Subcutaneous abdominal adipose tissue (tissue), 5 donors: ENCODE measurements at regions not wholly inside any gene's neighbourhood (a gene's known extent, or its start where the extent isn't known, plus 50 kb on each side); places are given as distances from the start of the nearest gene placed in this dataset.
"Not testable (repeated sequence)": the region's sequence is repeated elsewhere in the genome, so short reads cannot be mapped to it uniquely, and the experiment has no call there.

Experiments used
- H3K27ac ChIP-seq: one replicate; pipeline ENCODE4 v1.7.0; 2013; ENCODE audit warnings: low read depth, mild to moderate bottlenecking, inconsistent platforms, low read length, moderate library complexity
- H3K27me3 ChIP-seq, 5 donors: one replicate each; pipeline ENCODE4 v1.7.0; 2013; ENCODE audit warnings: low read length in 5 of 5, inconsistent platforms in 1 of 5; ENCODE audit not compliant: control insufficient read depth in 5 of 5, insufficient read depth in 4 of 5
- H3K36me3 ChIP-seq, 5 donors: one replicate each; pipeline ENCODE4 v1.7.0; 2013; ENCODE audit warnings: low read length in 5 of 5; ENCODE audit not compliant: control insufficient read depth in 5 of 5, insufficient read depth in 5 of 5
- H3K4me1 ChIP-seq, 5 donors: one replicate each; pipeline ENCODE4 v1.7.0; 2013; ENCODE audit warnings: low read length in 5 of 5, mild to moderate bottlenecking in 3 of 5, moderate library complexity in 1 of 5; ENCODE audit not compliant: control insufficient read depth in 5 of 5, insufficient read depth in 5 of 5
- H3K4me3 ChIP-seq, 5 donors: one replicate each; pipeline ENCODE4 v1.7.0; 2013; ENCODE audit warnings: low read length in 5 of 5, low read depth in 1 of 5
- H3K9ac ChIP-seq, 5 donors: one replicate each; pipeline ENCODE4 v1.7.0; 2013; ENCODE audit warnings: low read length in 5 of 5, mild to moderate bottlenecking in 4 of 5, moderate library complexity in 3 of 5
- H3K9me3 ChIP-seq, 5 donors: one replicate each; pipeline ENCODE4 v1.7.0; 2013; ENCODE audit warnings: low read length in 5 of 5; ENCODE audit not compliant: control insufficient read depth in 5 of 5
- donor health status: healthy.
- donor health status: healthy.
- donor health status: healthy.
- donor health status: healthy.
- donor health status: healthy.

- no peak overlapping the region for H3K27ac ChIP-seq
- H3K36me3 ChIP-seq: no peaks in the 10 kb centered on the region
- no peaks in the 10 kb centered on the region for H3K9me3 ChIP-seq
- no peaks in the 10 kb centered on the region for H3K4me1 ChIP-seq
- H3K4me3 ChIP-seq: no peak overlapping the region
- H3K9ac ChIP-seq: no peak overlapping the region
- H3K27me3 ChIP-seq: peaks cover 4 to 16% (median 5%) of the 10 kb centered on the region in 5 donors
These were observed 446.3 kb downstream of the PREX1 start for GRCh38 chr20:48381353-48382120.

DNA sequence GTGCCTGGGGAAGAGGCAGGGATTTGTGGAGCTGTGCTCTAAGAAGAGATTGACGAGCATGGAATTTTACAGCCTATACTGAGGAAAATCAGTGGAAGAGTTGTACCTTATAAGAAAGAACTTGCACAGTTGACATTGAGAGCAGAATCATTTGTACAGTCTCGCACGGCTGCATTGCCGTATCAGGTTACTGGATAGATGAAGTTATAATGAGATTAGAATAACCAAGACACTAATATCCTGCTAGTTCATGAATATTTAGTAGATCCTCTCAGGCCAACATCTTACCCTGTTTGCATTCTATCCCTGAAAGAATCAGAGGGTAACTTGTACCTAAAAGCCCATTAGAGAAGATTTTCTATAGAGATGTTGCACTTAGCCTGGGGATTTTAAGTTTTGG lies 447.1 kb downstream of the PREX1 start:
- H3K36me3 ChIP-seq: no peaks in the 10 kb centered on the region
- H3K4me3 ChIP-seq: no peak overlapping the region

GRCh38 chr20:48378976-48379675 lies 448.7 kb downstream of the PREX1 start:
- Histone ChIP-seq H3K27me3 (peaks cover 3 to 14% (median 11%) of the 10 kb centered on the region in 5 donors), H3K36me3 (no peaks in the 10 kb centered on the region), H3K9me3 (no peaks in the 10 kb centered on the region)

More for the DNA sequence above, 447.1 kb downstream of the PREX1 start:
- no peaks in the 10 kb centered on the region for H3K4me1 ChIP-seq
- peaks cover 3 to 14% (median 6%) of the 10 kb centered on the region in 5 donors for H3K27me3 ChIP-seq
- no peak overlapping the region for H3K9ac ChIP-seq
- H3K27ac ChIP-seq: no peak overlapping the region
- no peaks in the 10 kb centered on the region for H3K9me3 ChIP-seq

DNA sequence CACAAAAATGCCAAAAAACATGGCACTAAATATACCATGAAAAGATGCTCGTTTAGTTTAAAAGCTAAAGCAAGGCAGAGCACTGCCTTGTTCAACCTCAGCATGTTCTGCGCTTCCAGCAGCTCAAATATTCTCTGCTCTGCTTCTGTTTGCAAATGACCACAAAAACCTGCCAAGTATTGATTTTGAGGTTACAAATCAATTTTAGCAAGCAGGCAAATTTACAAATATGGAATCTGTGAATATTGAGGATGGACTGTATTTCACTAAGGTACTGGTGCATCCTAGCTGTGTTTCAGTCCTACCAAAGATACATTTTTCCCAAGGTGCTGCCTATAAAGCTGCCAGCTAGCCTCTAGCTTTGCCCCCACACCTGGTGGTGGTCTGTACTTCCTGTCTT lies 449.9 kb downstream of the PREX1 start:
- H3K9me3 ChIP-seq: no peaks in the 10 kb centered on the region
- peaks cover 3 to 19% (median 12%) of the 10 kb centered on the region in 5 donors for H3K27me3 ChIP-seq
- no peak overlapping the region for H3K4me3 ChIP-seq
- no peaks in the 10 kb centered on the region for H3K36me3 ChIP-seq
- no peak overlapping the region for H3K27ac ChIP-seq
- H3K4me1 ChIP-seq: peaks cover 0 to 15% (median 0%) of the 10 kb centered on the region in 5 donors
- no peak overlapping the region for H3K9ac ChIP-seq

More at GRCh38 chr20:48378976-48379675, 448.7 kb downstream of the PREX1 start:
- H3K27ac ChIP-seq: no peak overlapping the region
- peaks cover 0 to 8% (median 0%) of the 10 kb centered on the region in 5 donors for H3K4me1 ChIP-seq
- H3K4me3 ChIP-seq: no peak overlapping the region
- no peak overlapping the region for H3K9ac ChIP-seq

DNA sequence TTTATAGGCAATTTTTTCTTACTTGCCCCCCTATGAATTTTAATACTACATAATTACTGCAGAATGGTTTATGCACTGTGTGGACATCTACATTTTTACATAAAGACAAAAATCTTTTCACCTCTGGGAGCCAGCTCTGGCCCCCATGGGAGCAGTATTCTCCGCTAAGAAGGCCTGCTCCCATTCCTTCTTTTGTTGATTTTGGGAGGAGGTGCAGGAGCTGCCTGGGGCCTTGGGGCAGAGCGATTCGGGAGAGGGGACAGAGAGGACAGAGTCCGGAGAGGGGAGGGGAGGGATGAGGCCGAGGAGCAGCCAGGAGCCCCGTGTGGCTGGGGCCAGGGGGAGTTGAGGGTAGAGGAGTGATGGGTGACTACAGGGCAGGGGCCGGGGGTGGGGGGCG lies 452.0 kb downstream of the PREX1 start:
- no peak overlapping the region for H3K9ac ChIP-seq
- peaks cover 0 to 19% (median 9%) of the 10 kb centered on the region in 5 donors for H3K27me3 ChIP-seq
- H3K36me3 ChIP-seq: no peaks in the 10 kb centered on the region
- H3K4me3 ChIP-seq: no peak overlapping the region
- no peaks in the 10 kb centered on the region for H3K9me3 ChIP-seq
- H3K4me1 ChIP-seq: peaks cover 0 to 19% (median 0%) of the 10 kb centered on the region in 5 donors
- H3K27ac ChIP-seq: no peak overlapping the region

DNA sequence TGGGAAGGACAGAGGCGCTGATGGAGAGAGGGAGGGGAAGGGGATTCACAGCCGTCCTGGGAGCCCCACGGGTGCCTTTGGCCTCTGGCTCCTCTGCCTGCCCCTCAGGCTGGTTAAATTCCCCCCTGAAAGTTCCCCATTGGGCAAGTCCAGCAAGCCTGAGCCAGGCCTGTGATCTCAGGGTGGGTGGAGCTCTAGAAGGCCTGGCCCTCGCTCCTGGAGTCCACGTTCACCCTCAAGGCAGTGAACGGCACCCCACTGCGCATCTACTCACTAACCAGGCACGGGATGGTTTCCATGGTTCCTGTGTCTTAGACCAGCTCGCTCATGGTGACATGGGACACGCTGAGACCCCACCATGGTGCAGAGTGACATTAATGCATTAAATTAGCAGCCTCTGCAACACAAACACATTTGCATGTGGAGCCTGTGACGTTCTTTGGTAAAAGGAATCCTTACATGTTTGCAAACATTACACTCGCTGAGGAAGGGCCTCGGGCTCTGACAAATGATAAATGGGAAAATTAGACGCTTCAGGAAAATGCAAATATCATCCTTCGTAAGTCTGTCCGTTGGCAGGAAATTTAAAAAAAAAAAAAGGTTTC lies 452.7 kb downstream of the PREX1 start:
- Histone ChIP-seq H3K9me3 (no peaks in the 10 kb centered on the region), H3K27me3 (peaks cover 3 to 19% (median 9%) of the 10 kb centered on the region in 5 donors), H3K9ac (no peak overlapping the region), H3K4me1 (peaks cover 0 to 19% (median 0%) of the 10 kb centered on the region in 5 donors), H3K27ac (no peak overlapping the region), H3K4me3 (no peak overlapping the region), H3K36me3 (no peaks in the 10 kb centered on the region)

GRCh38 chr20:48374031-48374907 lies 453.5 kb downstream of the PREX1 start:
- not testable (repeated sequence) for H3K27ac ChIP-seq, H3K36me3 ChIP-seq, H3K9ac ChIP-seq, H3K9me3 ChIP-seq
- H3K27me3 ChIP-seq: peaks cover 3 to 19% (median 13%) of the 10 kb centered on the region in 5 donors
- peak overlapping the region in 1 of 5 donors; percentile 2 for H3K4me3 ChIP-seq
- H3K4me1 ChIP-seq: peaks cover 0 to 19% (median 0%) of the 10 kb centered on the region in 5 donors

DNA sequence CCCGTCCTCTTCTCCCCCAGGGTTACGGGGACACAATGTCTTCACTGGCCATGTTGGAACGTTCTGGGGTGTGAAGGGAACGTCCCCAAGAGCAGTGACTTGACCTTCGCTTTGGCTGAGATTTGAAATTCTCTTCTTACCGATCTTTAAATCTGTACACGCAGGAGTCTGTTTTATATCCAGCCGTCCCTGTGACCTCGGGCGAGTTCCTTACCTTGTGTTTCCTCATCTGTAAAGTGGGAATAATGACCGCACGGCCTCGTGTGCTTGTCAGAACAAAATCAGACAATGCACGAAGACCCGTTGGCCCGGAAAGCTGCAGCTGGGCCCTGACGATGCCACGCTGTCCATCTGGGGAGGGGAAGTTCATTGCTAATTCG lies 454.3 kb downstream of the PREX1 start:
- no peak overlapping the region for H3K27ac ChIP-seq
- H3K27me3 ChIP-seq: peaks cover 3 to 24% (median 13%) of the 10 kb centered on the region in 5 donors
- H3K9me3 ChIP-seq: no peaks in the 10 kb centered on the region
- no peaks in the 10 kb centered on the region for H3K36me3 ChIP-seq
- no peak overlapping the region for H3K4me3 ChIP-seq
- H3K9ac ChIP-seq: no peak overlapping the region
- peaks cover 0 to 19% (median 0%) of the 10 kb centered on the region in 5 donors for H3K4me1 ChIP-seq

DNA sequence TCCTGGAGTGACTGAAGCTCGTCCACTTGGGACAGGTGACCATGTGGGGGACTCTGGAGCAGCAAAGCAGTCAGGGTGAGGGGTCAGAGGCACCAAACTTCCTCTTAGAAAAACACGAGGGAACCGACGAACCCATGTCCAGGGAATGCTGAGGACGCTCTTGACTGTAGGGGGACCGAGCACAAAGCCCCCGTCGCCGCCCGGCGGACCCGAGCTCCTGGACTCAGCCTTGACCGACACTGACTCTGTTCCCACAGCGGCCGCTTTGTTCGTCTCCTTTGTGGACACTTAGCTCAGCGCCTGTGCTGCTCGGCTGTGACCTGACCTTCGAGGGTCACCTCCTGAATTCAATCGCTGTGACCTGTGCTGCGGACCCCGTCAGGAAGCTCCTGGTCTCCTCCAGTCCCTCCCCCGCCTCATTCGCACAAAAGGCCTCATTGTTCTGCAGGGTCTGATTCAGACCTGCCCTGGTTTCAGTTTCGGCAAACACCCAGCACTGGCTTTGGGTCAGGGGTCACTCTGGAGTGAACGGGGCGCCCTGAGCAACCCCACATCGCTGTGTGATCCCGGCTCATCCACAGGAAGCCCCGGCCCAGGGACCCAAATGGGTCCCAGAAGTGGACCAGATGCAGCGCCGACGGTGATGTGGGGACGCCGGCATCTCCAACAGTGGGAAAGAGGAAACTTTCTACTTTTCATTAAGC lies 454.8 kb downstream of the PREX1 start:
- H3K4me3 ChIP-seq, H3K9ac ChIP-seq, H3K9me3 ChIP-seq, H3K27ac ChIP-seq, H3K36me3 ChIP-seq: not testable (repeated sequence)
- Histone ChIP-seq H3K27me3 (peaks cover 3 to 24% (median 13%) of the 10 kb centered on the region in 5 donors), H3K4me1 (peaks cover 0 to 19% (median 0%) of the 10 kb centered on the region in 5 donors)
